ENCODE measurements at regions not wholly inside any gene's neighbourhood (a gene's known extent, or its start where the extent isn't known, plus 50 kb on each side); places are given as distances from the start of the nearest gene placed in this dataset.

- no peak overlapping the region for H3K9ac ChIP-seq
- no peak overlapping the region for H3K4me3 ChIP-seq (ENCODE audit: low read depth in 2 of 2, low read length in 1 of 2)
- no peak for DNase-seq
- H3K4me2 ChIP-seq: no peak overlapping the region
- H3K36me3 ChIP-seq (replicated peaks in 1 of 2; ENCODE audit: control insufficient read depth in 1 of 2, insufficient read depth in 2 of 2, low read length in 1 of 2): peaks cover 0 to 16% of the 10 kb centered on the region in 2 experiments
- no peaks in the 10 kb centered on the region for H4K20me1 ChIP-seq (ENCODE audit: insufficient read depth)
- no peak for TF ChIP-seq MXI1 (IDR thresholded peaks at IDR 0.05; ENCODE audit: low read depth, low read length)
- no peak for TF ChIP-seq RFX5 (IDR thresholded peaks at IDR 0.05; ENCODE audit: low read length)
- TF ChIP-seq JUND (IDR thresholded peaks at IDR 0.05): no peak
- ChIA-PET CTCF (no interaction called here), POLR2A (no interaction called here)
- H3K9me2 ChIP-seq: no peaks in the 10 kb centered on the region
- no peaks in the 10 kb centered on the region for H3K9me3 ChIP-seq
- 86% methylated on average over 1 of the region's 1 CpG for WGBS (ENCODE audit: low lambda C conversion rate)
- H3K4me1 ChIP-seq (ENCODE audit: control insufficient read depth in 1 of 2, insufficient read depth in 2 of 2, low read depth in 1 of 2, low read length in 1 of 2): no peaks in the 10 kb centered on the region
- H3K27me3 ChIP-seq (ENCODE audit: insufficient read depth): no peaks in the 10 kb centered on the region
- H3F3A ChIP-seq (replicated peaks; ENCODE audit: insufficient read depth): no peaks in the 10 kb centered on the region
- no peak overlapping the region for H2AFZ ChIP-seq (ENCODE audit: low read depth)
- no peak overlapping the region for H3K27ac ChIP-seq (ENCODE audit: low read depth in 2 of 2, low read length in 1 of 2)
- H3K79me2 ChIP-seq (ENCODE audit: insufficient read depth): no peaks in the 10 kb centered on the region
These were observed 81.0 kb upstream of the SPRY1 start for GRCh38 chr4:123315617-123316016.

GRCh38 chr4:123317211-123317610, 79.4 kb upstream of the SPRY1 start:
- POLR2A ChIA-PET: no interaction called here
- no peak for DNase-seq

More at GRCh38 chr4:123317211-123317610, 79.4 kb upstream of the SPRY1 start:
- CTCF ChIA-PET: interaction anchor here (1.1 kb wide), 1 partner anchor 22 kb away, joined by 3 read pairs; no protein-coding TSS in a partner anchor
- no peak overlapping the region for H3K27ac ChIP-seq (ENCODE audit: low read depth in 2 of 2, low read length in 1 of 2)
- no peaks in the 10 kb centered on the region for H3K9me2 ChIP-seq
- no peak overlapping the region for H2AFZ ChIP-seq (ENCODE audit: low read depth)
- H4K20me1 ChIP-seq (ENCODE audit: insufficient read depth): no peaks in the 10 kb centered on the region
- TF ChIP-seq RXRA (IDR thresholded peaks at IDR 0.05; ENCODE audit: borderline replicate concordance, low read depth): no peak
- no peak for TF ChIP-seq FOSL2 (IDR thresholded peaks at IDR 0.05; ENCODE audit: borderline replicate concordance, low read depth)
- TF ChIP-seq, protein P1, sequence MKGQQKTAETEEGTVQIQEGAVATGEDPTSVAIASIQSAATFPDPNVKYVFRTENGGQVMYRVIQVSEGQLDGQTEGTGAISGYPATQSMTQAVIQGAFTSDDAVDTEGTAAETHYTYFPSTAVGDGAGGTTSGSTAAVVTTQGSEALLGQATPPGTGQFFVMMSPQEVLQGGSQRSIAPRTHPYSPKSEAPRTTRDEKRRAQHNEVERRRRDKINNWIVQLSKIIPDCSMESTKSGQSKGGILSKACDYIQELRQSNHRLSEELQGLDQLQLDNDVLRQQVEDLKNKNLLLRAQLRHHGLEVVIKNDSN (IDR thresholded peaks at IDR 0.05; ENCODE audit: borderline replicate concordance, low read depth): no peak
- TF ChIP-seq FOXJ3 (CRISPR knock-in tag; IDR thresholded peaks at IDR 0.05): no peak
- no peak for TF ChIP-seq TEAD4 (IDR thresholded peaks at IDR 0.05; ENCODE audit: borderline replicate concordance, insufficient read depth)
- no peak for TF ChIP-seq EP300 (IDR thresholded peaks at IDR 0.05; ENCODE audit: borderline replicate concordance in 1 of 2, low read depth in 1 of 2, low read length in 1 of 2)
- TF ChIP-seq RAD21 (IDR thresholded peaks at IDR 0.05; ENCODE audit: low read length): no peak
- no peak for TF ChIP-seq JUND (IDR thresholded peaks at IDR 0.05)
- TF ChIP-seq FOXM1 (IDR thresholded peaks at IDR 0.05; ENCODE audit: low read depth): no peak
- TF ChIP-seq YY1 (IDR thresholded peaks at IDR 0.05; ENCODE audit: low read depth): no peak
- no peak for TF ChIP-seq GATA2 (CRISPR knock-in tag; IDR thresholded peaks at IDR 0.05)
- no peak for TF ChIP-seq CHD2 (IDR thresholded peaks at IDR 0.05; ENCODE audit: low read length, partially characterized antibody)
- no peak for TF ChIP-seq REST (IDR thresholded peaks at IDR 0.05; ENCODE audit: low read depth, low read length)
- WGBS (ENCODE audit: low lambda C conversion rate): 98% methylated on average over 2 of the region's 2 CpGs
- H3K79me2 ChIP-seq (ENCODE audit: insufficient read depth): no peaks in the 10 kb centered on the region
- no peaks in the 10 kb centered on the region for H3K4me1 ChIP-seq (ENCODE audit: control insufficient read depth in 1 of 2, insufficient read depth in 2 of 2, low read depth in 1 of 2, low read length in 1 of 2)
- H3K27me3 ChIP-seq (ENCODE audit: insufficient read depth): no peaks in the 10 kb centered on the region
- no peak overlapping the region for H3K4me2 ChIP-seq
- H3K36me3 ChIP-seq (replicated peaks in 1 of 2; ENCODE audit: control insufficient read depth in 1 of 2, insufficient read depth in 2 of 2, low read length in 1 of 2): peaks cover 0 to 28% of the 10 kb centered on the region in 2 experiments
- no peaks in the 10 kb centered on the region for H3F3A ChIP-seq (replicated peaks; ENCODE audit: insufficient read depth)
- no peak overlapping the region for H3K9ac ChIP-seq
- H3K9me3 ChIP-seq: 0 out of 2 replicates have a peak, but pooled peaks cover 4% of the 10 kb centered on the region
- H3K4me3 ChIP-seq (ENCODE audit: low read depth in 2 of 2, low read length in 1 of 2): no peak overlapping the region

Data from SK-N-SH (cell line).